ENCODE measurements at regions not wholly inside any gene's neighbourhood (a gene's known extent, or its start where the extent isn't known, plus 50 kb on each side); places are given as distances from the start of the nearest gene placed in this dataset.

GRCh38 chr4:56210397-56210796, 176.9 kb downstream of the AASDH start:
- no peak for DNase-seq (ENCODE audit: low read depth)
- no peak overlapping the region for H3K4me3 ChIP-seq (ENCODE audit: low read depth, low read length)
- TF ChIP-seq MYC (IDR thresholded peaks at IDR 0.05; ENCODE audit: low read depth, low read length) (no peak), POLR2A (IDR thresholded peaks at IDR 0.05; ENCODE audit: extremely low read depth, insufficient read length) (no peak), CTCF (IDR thresholded peaks at IDR 0.05; ENCODE audit: low read depth, low read length) (no peak), MAX (IDR thresholded peaks at IDR 0.05; ENCODE audit: low read depth, low read length) (no peak)

- H3K4me3 ChIP-seq (ENCODE audit: low read depth, low read length): no peak overlapping the region
- no peak for DNase-seq (ENCODE audit: low read depth)
- TF ChIP-seq CTCF (IDR thresholded peaks at IDR 0.05; ENCODE audit: low read depth, low read length) (no peak), MYC (IDR thresholded peaks at IDR 0.05; ENCODE audit: low read depth, low read length) (no peak)
These were observed 177.5 kb downstream of the AASDH start for GRCh38 chr4:56209767-56210166.

GRCh38 chr4:56208103-56208502, 179.2 kb downstream of the AASDH start:
- no peak overlapping the region for H3K4me3 ChIP-seq (ENCODE audit: low read depth, low read length)
- DNase-seq (ENCODE audit: low read depth): no peak
- TF ChIP-seq CTCF (IDR thresholded peaks at IDR 0.05; ENCODE audit: low read depth, low read length) (no peak), MYC (IDR thresholded peaks at IDR 0.05; ENCODE audit: low read depth, low read length) (no peak), MAX (IDR thresholded peaks at IDR 0.05; ENCODE audit: low read depth, low read length) (no peak), POLR2A (IDR thresholded peaks at IDR 0.05; ENCODE audit: extremely low read depth, insufficient read length) (no peak)

- TF ChIP-seq MAX (IDR thresholded peaks at IDR 0.05; ENCODE audit: low read depth, low read length) (no peak), CTCF (IDR thresholded peaks at IDR 0.05; ENCODE audit: low read depth, low read length) (no peak), POLR2A (IDR thresholded peaks at IDR 0.05; ENCODE audit: extremely low read depth, insufficient read length) (no peak), MYC (IDR thresholded peaks at IDR 0.05; ENCODE audit: low read depth, low read length) (no peak)
- H3K4me3 ChIP-seq (ENCODE audit: low read depth, low read length): no peak overlapping the region
- no peak for DNase-seq (ENCODE audit: low read depth)
These were observed 181.0 kb downstream of the AASDH start for GRCh38 chr4:56206258-56206657.

- no peak overlapping the region for H3K4me3 ChIP-seq (ENCODE audit: low read depth, low read length)
These were observed 187.0 kb downstream of the AASDH start for GRCh38 chr4:56200275-56200674.

GRCh38 chr4:56198265-56198664, 189.0 kb downstream of the AASDH start:
- TF ChIP-seq POLR2A (IDR thresholded peaks at IDR 0.05; ENCODE audit: extremely low read depth, insufficient read length) (no peak), MAX (IDR thresholded peaks at IDR 0.05; ENCODE audit: low read depth, low read length) (no peak), MYC (IDR thresholded peaks at IDR 0.05; ENCODE audit: low read depth, low read length) (no peak), CTCF (IDR thresholded peaks at IDR 0.05; ENCODE audit: low read depth, low read length) (no peak)
- no peak for DNase-seq (ENCODE audit: low read depth)
- H3K4me3 ChIP-seq (ENCODE audit: low read depth, low read length): no peak overlapping the region

More at GRCh38 chr4:56200275-56200674, 187.0 kb downstream of the AASDH start:
- no peak for TF ChIP-seq POLR2A (IDR thresholded peaks at IDR 0.05; ENCODE audit: extremely low read depth, insufficient read length)
- DNase-seq (ENCODE audit: low read depth): no peak
